HG03095 (cell line): ENCODE measurements at regions not wholly inside any gene's neighbourhood (a gene's known extent, or its start where the extent isn't known, plus 50 kb on each side); places are given as distances from the start of the nearest gene placed in this dataset.
"Not testable (repeated sequence)": the region's sequence is repeated elsewhere in the genome, so short reads cannot be mapped to it uniquely, and the experiment has no call there.

Source experiments
- ATAC-seq: cut with Tn5 transposase; IDR thresholded peaks from one replicate; pipeline ENCODE4 v1.9.1; 2021; ENCODE audit warnings: moderate library complexity; ENCODE audit not compliant: unreplicated experiment

- not testable (repeated sequence) for ATAC-seq
Observed at GRCh38 chr10:48102410-48103146, 103.0 kb upstream of the FAM25C start.

GRCh38 chr10:48098854-48099253, 99.3 kb upstream of the FAM25C start:
- not testable (repeated sequence) for ATAC-seq

- not testable (repeated sequence) for ATAC-seq
Observed at GRCh38 chr10:48090706-48091105, 91.1 kb upstream of the FAM25C start.

- ATAC-seq = not testable (repeated sequence)
Observed at GRCh38 chr10:48088087-48088486, 88.5 kb upstream of the FAM25C start.

GRCh38 chr10:48084446-48084845, 84.9 kb upstream of the FAM25C start:
- not testable (repeated sequence) for ATAC-seq

- ATAC-seq = not testable (repeated sequence)
Observed at GRCh38 chr10:48071228-48071627, 71.6 kb upstream of the FAM25C start.

GRCh38 chr10:48063944-48064625, 64.5 kb upstream of the FAM25C start:
- peak; percentile 77 for ATAC-seq

GRCh38 chr10:48055395-48055794, 55.8 kb upstream of the FAM25C start:
- ATAC-seq = not testable (repeated sequence)
